ENCODE measurements at regions not wholly inside any gene's neighbourhood (a gene's known extent, or its start where the extent isn't known, plus 50 kb on each side); places are given as distances from the start of the nearest gene placed in this dataset.

- DNase-seq: no peak
Observed at GRCh38 chr14:62027958-62028357, 265.7 kb downstream of the SNAPC1 start.

- DNase-seq: no peak
Observed at GRCh38 chr14:62029569-62029924, 267.3 kb downstream of the SNAPC1 start.

- no peak for DNase-seq
Observed at GRCh38 chr14:62030387-62030786, 268.2 kb downstream of the SNAPC1 start.

GRCh38 chr14:62031504-62031903, 269.3 kb downstream of the SNAPC1 start:
- no peak for DNase-seq

- DNase-seq: no peak
Observed at GRCh38 chr14:62053188-62053587, 291.0 kb downstream of the SNAPC1 start.

- DNase-seq: no peak
Observed at GRCh38 chr14:62056789-62057188, 294.6 kb downstream of the SNAPC1 start.

GRCh38 chr14:62062645-62063044, 300.4 kb downstream of the SNAPC1 start:
- DNase-seq: no peak

GRCh38 chr14:62064751-62065323, 302.6 kb downstream of the SNAPC1 start:
- DNase-seq: no peak

- no peak for DNase-seq
Observed at GRCh38 chr14:62066304-62066703, 304.1 kb downstream of the SNAPC1 start.

GRCh38 chr14:62071039-62071438, 308.8 kb downstream of the SNAPC1 start:
- no peak for DNase-seq

- no peak for DNase-seq
Observed at GRCh38 chr14:62076368-62076767, 314.1 kb downstream of the SNAPC1 start.

GRCh38 chr14:62076825-62077605, 314.8 kb downstream of the SNAPC1 start:
- no peak for DNase-seq

- DNase-seq: no peak
Observed at GRCh38 chr14:62077676-62078261, 315.5 kb downstream of the SNAPC1 start.

- no peak for DNase-seq
Observed at GRCh38 chr14:62079038-62079437, 316.8 kb downstream of the SNAPC1 start.

- no peak for DNase-seq
Observed at GRCh38 chr14:62081012-62081612, 318.9 kb downstream of the SNAPC1 start.

- DNase-seq: no peak
Observed at GRCh38 chr14:62081951-62082350, 319.7 kb downstream of the SNAPC1 start.

- DNase-seq: no peak
Observed at GRCh38 chr14:62082779-62083178, 320.6 kb downstream of the SNAPC1 start.

GRCh38 chr14:62084020-62084419, 321.8 kb downstream of the SNAPC1 start:
- DNase-seq: no peak

GRCh38 chr14:62087191-62087590, 325.0 kb downstream of the SNAPC1 start:
- no peak for DNase-seq

GRCh38 chr14:62093736-62094135, 331.5 kb downstream of the SNAPC1 start:
- no peak for DNase-seq

- DNase-seq: no peak
Observed at GRCh38 chr14:62097072-62097471, 334.9 kb downstream of the SNAPC1 start.

GRCh38 chr14:62097824-62098223, 335.6 kb downstream of the SNAPC1 start:
- DNase-seq: no peak

- DNase-seq: no peak
Observed at GRCh38 chr14:62098357-62098756, 336.1 kb downstream of the SNAPC1 start.

- no peak for DNase-seq
Observed at GRCh38 chr14:62099091-62099490, 336.9 kb downstream of the SNAPC1 start.

All from activated CD4-positive, CD25-positive, alpha-beta regulatory T cell treated with anti-CD3 and anti-CD28 coated beads, Interleukin-2, amount 50 U/mL, for 72 hours (primary cell).